A673 (cell line): ENCODE measurements at regions not wholly inside any gene's neighbourhood (a gene's known extent, or its start where the extent isn't known, plus 50 kb on each side); places are given as distances from the start of the nearest gene placed in this dataset.

Experiments
- BruUV-seq: library from RNA; stranded (reverse); fragments of 400-500 nt; replicated peaks from 2 replicates; lab custom pipeline; 2021; lab: Mats Ljungman, UMichigan
- CTCF ChIA-PET: fragments of 300-600 bp; sonication (Branson Sonifier 250); formaldehyde crosslinking; loops from one replicate; lab custom pipeline; 2022; ENCODE audit warnings: antibody characterized with exemption; lab: Charles Lee
- POLR2A ChIA-PET: fragments of 300-600 bp; sonication (Branson Sonifier 250); formaldehyde crosslinking; loops from one replicate; lab custom pipeline; 2022; ENCODE audit warnings: antibody characterized with exemption; ENCODE audit not compliant: low non-redundant PET; lab: Charles Lee
- DNase-seq: peaks from one replicate; pipeline ENCODE4 v3.0.0-alpha.2; 2015; ENCODE audit warnings: low spot score
- H3K27ac ChIP-seq: fragments of 200-600 bp; sonication (generic); 2 replicates; pipeline ENCODE4 v1.5.1; 2016; ENCODE audit warnings: mixed run types, low read depth, mild to moderate bottlenecking, mixed read lengths, antibody characterized with exemption, low read length; ENCODE audit not compliant: poor library complexity, severe bottlenecking
- H3K27me3 ChIP-seq: fragments of 200-600 bp; sonication (generic); replicated peaks from 2 replicates; pipeline ENCODE4 v1.6.1; 2017; ENCODE audit warnings: mixed run types, low read depth, mild to moderate bottlenecking, mixed read lengths, antibody characterized with exemption, low read length; ENCODE audit not compliant: insufficient read depth, poor library complexity
- H3K36me3 ChIP-seq: fragments of 200-600 bp; sonication (generic); 2 replicates; pipeline ENCODE4 v1.6.1; 2016; ENCODE audit warnings: mixed run types, mild to moderate bottlenecking, mixed read lengths, antibody characterized with exemption, low read length; ENCODE audit not compliant: insufficient read depth, poor library complexity, severe bottlenecking
- H3K4me1 ChIP-seq: fragments of 200-600 bp; sonication (generic); 2 replicates; pipeline ENCODE4 v1.6.1; 2017; ENCODE audit warnings: mixed run types, mild to moderate bottlenecking, mixed read lengths, antibody characterized with exemption, low read length; ENCODE audit not compliant: insufficient read depth, poor library complexity, severe bottlenecking
- H3K4me3 ChIP-seq: fragments of 200-600 bp; sonication (generic); 2 replicates; pipeline ENCODE4 v1.5.1; 2016; ENCODE audit warnings: low read depth, mixed run types, mild to moderate bottlenecking, mixed read lengths, low read length; ENCODE audit not compliant: poor library complexity, severe bottlenecking
- H3K9me3 ChIP-seq: fragments of 200-600 bp; sonication (generic); 2 replicates; pipeline ENCODE4 v1.6.1; 2016; ENCODE audit warnings: mixed run types, low read depth, mild to moderate bottlenecking, mixed read lengths, antibody characterized with exemption, low read length; ENCODE audit not compliant: poor library complexity, severe bottlenecking
- CTCF ChIP-seq: fragments of 300-800, 200-600 bp; sonication (generic); conservative IDR thresholded peaks from 2 replicates; pipeline ENCODE4 v1.5.1; 2017; ENCODE audit warnings: low read depth, mild to moderate bottlenecking, antibody characterized with exemption, low read length, moderate library complexity, mixed read lengths
- EZH2 ChIP-seq: fragments of 200-600 bp; sonication (generic); IDR thresholded peaks from 2 replicates; pipeline ENCODE4 v1.6.1; 2017; ENCODE audit warnings: borderline replicate concordance, low read depth, mild to moderate bottlenecking, mixed read lengths, antibody characterized with exemption, low read length; ENCODE audit not compliant: poor library complexity, severe bottlenecking
- intact Hi-C: fragments of 100-400 bp; cut with micrococcal nuclease; formaldehyde crosslinking; loops from one replicate; pipeline ENCODE4 v1.10.0; 2022; ENCODE audit not compliant: unreplicated experiment

- BruUV-seq, result no TSS peak
- no peak for DNase-seq
- Histone ChIP-seq H3K36me3 (no peaks in the 10 kb centered on the region), H3K4me1 (no peaks in the 10 kb centered on the region), H3K4me3 (no peak overlapping the region), H3K27me3 (no peaks in the 10 kb centered on the region), H3K9me3 (no peaks in the 10 kb centered on the region), H3K27ac (no peak overlapping the region)
- intact Hi-C loops, result no loop called here
- ChIA-PET CTCF (no interaction called here), POLR2A (no interaction called here)
- TF ChIP-seq CTCF (no peak), EZH2 (no peak)
Observed at GRCh38 chr5:28580616-28581015, 1542.2 kb upstream of the CDH9 start.

- H3K4me3 ChIP-seq, result no peak overlapping the region
- H3K4me1 ChIP-seq, result no peaks in the 10 kb centered on the region
- no peak overlapping the region for H3K27ac ChIP-seq
- no peaks in the 10 kb centered on the region for H3K27me3 ChIP-seq
- ChIA-PET CTCF (interaction anchor here (0.5 to 1.5 kb wide), 2 partner anchors 231 to 914 kb away, joined by 5 to 6 read pairs; no protein-coding TSS in a partner anchor), POLR2A (no interaction called here)
- no TSS peak for BruUV-seq
- H3K9me3 ChIP-seq, result no peaks in the 10 kb centered on the region
- DNase-seq, result peak; percentile 27
- intact Hi-C loops, result loop anchor here (1.0 kb wide), 1 partner anchor 232 kb away; no protein-coding TSS in a partner anchor
- TF ChIP-seq EZH2, result no peak
- TF ChIP-seq CTCF, result peak; percentile 51
- no peaks in the 10 kb centered on the region for H3K36me3 ChIP-seq
Observed at GRCh38 chr5:28576022-28576421, 1537.6 kb upstream of the CDH9 start.

DNA sequence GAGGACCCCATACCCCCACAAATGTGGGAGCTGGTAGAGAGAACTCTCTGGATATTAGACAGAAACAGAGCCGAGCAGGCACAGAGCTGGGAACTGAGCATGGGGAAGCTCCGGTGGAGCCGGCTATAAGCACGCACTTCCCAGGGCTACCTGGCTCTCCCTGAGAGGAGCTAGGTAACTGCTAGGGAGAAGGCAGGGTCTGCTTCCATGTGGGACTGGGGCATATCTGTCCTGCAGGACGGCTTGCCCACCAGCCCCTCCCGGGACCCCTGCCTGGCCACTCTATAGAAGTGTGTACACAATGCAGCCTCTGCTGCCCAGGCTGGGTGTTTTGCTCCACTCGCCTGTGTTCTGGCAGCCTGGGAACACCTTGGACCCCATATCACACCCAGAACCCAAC is 1537.0 kb upstream of the CDH9 start:
- CTCF ChIA-PET, result interaction anchor here (0.5 to 1.5 kb wide), 2 partner anchors 230 to 914 kb away, joined by 5 to 6 read pairs; no protein-coding TSS in a partner anchor

More for the DNA sequence above, 1537.0 kb upstream of the CDH9 start:
- no peaks in the 10 kb centered on the region for H3K27me3 ChIP-seq
- intact Hi-C loops, result no loop called here
- no peaks in the 10 kb centered on the region for H3K9me3 ChIP-seq
- TF ChIP-seq CTCF, result no peak
- TF ChIP-seq EZH2, result no peak
- no peak overlapping the region for H3K27ac ChIP-seq
- no peaks in the 10 kb centered on the region for H3K4me1 ChIP-seq
- no peak for DNase-seq
- no peaks in the 10 kb centered on the region for H3K36me3 ChIP-seq
- POLR2A ChIA-PET, result no interaction called here
- no TSS peak for BruUV-seq
- H3K4me3 ChIP-seq, result no peak overlapping the region
